PC-3 (cell line): ENCODE measurements at regions not wholly inside any gene's neighbourhood (a gene's known extent, or its start where the extent isn't known, plus 50 kb on each side); places are given as distances from the start of the nearest gene placed in this dataset.

ENCODE experiments used
- EZH2 ChIP-seq: fragments of 300-600 bp; sonication (generic); IDR thresholded peaks from one replicate; pipeline ENCODE4 v1.6.1; 2017; ENCODE audit warnings: antibody characterized with exemption, mild to moderate bottlenecking, low read length; ENCODE audit not compliant: unreplicated experiment
- EZH2phosphoT487 ChIP-seq: fragments of 300-600 bp; sonication (generic); IDR thresholded peaks from 2 replicates; pipeline ENCODE4 v1.6.1; 2018; ENCODE audit warnings: mild to moderate bottlenecking, antibody characterized with exemption, low read length, borderline replicate concordance
- TF ChIP-seq, protein P1 (sequence below): fragments of 300-600 bp; sonication (generic); conservative IDR thresholded peaks from 2 replicates; pipeline ENCODE4 v1.5.1; 2017; ENCODE audit warnings: antibody characterized with exemption, low read depth, mild to moderate bottlenecking, low read length

DNA sequence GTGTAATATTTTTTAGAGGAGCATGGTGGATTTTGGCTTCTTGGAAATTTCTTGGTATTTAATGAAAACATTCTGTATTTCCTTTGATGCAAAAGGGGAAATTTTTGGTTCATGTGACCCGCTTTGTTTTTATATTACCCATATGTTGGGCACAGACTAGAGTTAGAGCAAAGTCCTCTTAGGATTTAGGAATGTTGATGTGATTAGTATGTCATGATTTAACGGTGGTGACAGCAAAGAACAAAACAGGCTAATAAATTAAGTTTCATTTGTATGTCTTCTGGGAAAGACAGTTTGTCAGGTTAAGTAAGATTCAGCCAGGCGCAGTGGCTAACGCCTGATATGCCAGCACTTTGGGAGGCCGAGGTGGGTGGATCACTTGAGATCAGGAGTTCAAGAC, 304.6 kb downstream of the REEP3 start:
- TF ChIP-seq, protein P1, sequence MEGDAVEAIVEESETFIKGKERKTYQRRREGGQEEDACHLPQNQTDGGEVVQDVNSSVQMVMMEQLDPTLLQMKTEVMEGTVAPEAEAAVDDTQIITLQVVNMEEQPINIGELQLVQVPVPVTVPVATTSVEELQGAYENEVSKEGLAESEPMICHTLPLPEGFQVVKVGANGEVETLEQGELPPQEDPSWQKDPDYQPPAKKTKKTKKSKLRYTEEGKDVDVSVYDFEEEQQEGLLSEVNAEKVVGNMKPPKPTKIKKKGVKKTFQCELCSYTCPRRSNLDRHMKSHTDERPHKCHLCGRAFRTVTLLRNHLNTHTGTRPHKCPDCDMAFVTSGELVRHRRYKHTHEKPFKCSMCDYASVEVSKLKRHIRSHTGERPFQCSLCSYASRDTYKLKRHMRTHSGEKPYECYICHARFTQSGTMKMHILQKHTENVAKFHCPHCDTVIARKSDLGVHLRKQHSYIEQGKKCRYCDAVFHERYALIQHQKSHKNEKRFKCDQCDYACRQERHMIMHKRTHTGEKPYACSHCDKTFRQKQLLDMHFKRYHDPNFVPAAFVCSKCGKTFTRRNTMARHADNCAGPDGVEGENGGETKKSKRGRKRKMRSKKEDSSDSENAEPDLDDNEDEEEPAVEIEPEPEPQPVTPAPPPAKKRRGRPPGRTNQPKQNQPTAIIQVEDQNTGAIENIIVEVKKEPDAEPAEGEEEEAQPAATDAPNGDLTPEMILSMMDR: no peak
- TF ChIP-seq EZH2: no peak
- TF ChIP-seq EZH2phosphoT487: no peak
